Ishikawa (cell line): ENCODE measurements at regions not wholly inside any gene's neighbourhood (a gene's known extent, or its start where the extent isn't known, plus 50 kb on each side); places are given as distances from the start of the nearest gene placed in this dataset.

ENCODE experiments used
- CEBPB ChIP-seq: IDR thresholded peaks from 2 replicates; pipeline ENCODE4 v1.6.1; 2012
- CREB1 ChIP-seq: IDR thresholded peaks from 2 replicates; pipeline ENCODE4 v1.6.1; 2012; ENCODE audit warnings: low read depth
- EGR1 ChIP-seq: IDR thresholded peaks from 2 replicates; pipeline ENCODE4 v1.6.1; 2012
- EP300 ChIP-seq: IDR thresholded peaks from 2 replicates; pipeline ENCODE4 v1.6.1; 2012; ENCODE audit warnings: borderline replicate concordance
- FOXM1 ChIP-seq: IDR thresholded peaks from 2 replicates; pipeline ENCODE4 v1.6.1; 2012; ENCODE audit warnings: low read depth, borderline replicate concordance
- MAX ChIP-seq: IDR thresholded peaks from 2 replicates; pipeline ENCODE4 v1.6.1; 2012
- NFIC ChIP-seq: IDR thresholded peaks from 2 replicates; pipeline ENCODE4 v1.6.1; 2012
- REST ChIP-seq: IDR thresholded peaks from 2 replicates; pipeline ENCODE4 v1.6.1; 2012; ENCODE audit warnings: low read depth, mild to moderate bottlenecking
- TEAD4 ChIP-seq: IDR thresholded peaks from 2 replicates; pipeline ENCODE4 v1.6.1; 2012
- USF1 ChIP-seq: IDR thresholded peaks from 2 replicates; pipeline ENCODE4 v1.6.1; 2012
- ZBTB7A ChIP-seq: IDR thresholded peaks from 2 replicates; pipeline ENCODE4 v1.6.1; 2012; ENCODE audit warnings: low read depth

GRCh38 chr12:46914336-46914735, 88.5 kb upstream of the SLC38A4 start:
- no peak for TF ChIP-seq CEBPB
- TF ChIP-seq CREB1: no peak
- TF ChIP-seq REST: no peak
- TF ChIP-seq TEAD4: no peak
- no peak for TF ChIP-seq EP300
- TF ChIP-seq ZBTB7A: no peak
- TF ChIP-seq USF1: no peak
- no peak for TF ChIP-seq MAX
- TF ChIP-seq EGR1: no peak
- no peak for TF ChIP-seq FOXM1
- TF ChIP-seq NFIC: no peak
